AG04450 (cell line): ENCODE measurements at regions not wholly inside any gene's neighbourhood (a gene's known extent, or its start where the extent isn't known, plus 50 kb on each side); places are given as distances from the start of the nearest gene placed in this dataset.

Experiments
- CTCF ChIA-PET: fragments of 300-600, 350-600 bp; formaldehyde crosslinking; extraction: SDS; loops from one replicate; lab custom pipeline; 2022; ENCODE audit warnings: antibody characterized with exemption, inconsistent platforms; lab: Charles Lee
- POLR2A ChIA-PET: fragments of 350-600 bp; formaldehyde crosslinking; extraction: SDS; loops from one replicate; lab custom pipeline; 2021; ENCODE audit warnings: antibody characterized with exemption, inconsistent platforms; lab: Yijun Ruan, JAX
- DNase-seq: peaks from one replicate; pipeline ENCODE4 v3.0.0-alpha.2; 2011; ENCODE audit warnings: low read depth, low spot score
- H3K27ac ChIP-seq: one replicate; pipeline ENCODE4 v1.5.1; 2012; ENCODE audit warnings: low read depth, low read length, control low read depth
- H3K27me3 ChIP-seq: one replicate; pipeline ENCODE4 v1.6.0; 2012; ENCODE audit warnings: low read length; ENCODE audit not compliant: control insufficient read depth, insufficient read depth
- H3K4me3 ChIP-seq: 2 replicates; pipeline ENCODE4 v1.5.1; 2011; ENCODE audit warnings: mild to moderate bottlenecking, low read depth, low read length, control low read depth
- H3K9me3 ChIP-seq: 2 replicates; pipeline ENCODE4 v1.5.1; 2012; ENCODE audit warnings: low read length; ENCODE audit not compliant: control insufficient read depth, insufficient read depth
- CTCF ChIP-seq: IDR thresholded peaks from 2 replicates; pipeline ENCODE4 v1.5.1; 2011; ENCODE audit warnings: low read depth, low read length, control low read depth, inconsistent platforms

- no peak overlapping the region for H3K27ac ChIP-seq
- TF ChIP-seq CTCF: no peak
- DNase-seq: no peak
- CTCF ChIA-PET: no interaction called here
- no peaks in the 10 kb centered on the region for H3K27me3 ChIP-seq
- H3K9me3 ChIP-seq: peaks cover 10% of the 10 kb centered on the region
- H3K4me3 ChIP-seq: no peak overlapping the region
- POLR2A ChIA-PET: no interaction called here
Measured at GRCh38 chr5:4571248-4571948, 568.7 kb upstream of the ADAMTS16 start.

- Histone ChIP-seq H3K27me3 (no peaks in the 10 kb centered on the region), H3K9me3 (peaks cover 15% of the 10 kb centered on the region), H3K27ac (no peak overlapping the region), H3K4me3 (no peak overlapping the region)
- no peak for DNase-seq
- TF ChIP-seq CTCF: no peak
- ChIA-PET CTCF (no interaction called here), POLR2A (no interaction called here)
Measured at GRCh38 chr5:4572311-4573100, 567.6 kb upstream of the ADAMTS16 start.

GRCh38 chr5:4575608-4576007, 564.5 kb upstream of the ADAMTS16 start:
- no peak overlapping the region for H3K4me3 ChIP-seq
- DNase-seq: no peak
- ChIA-PET CTCF (no interaction called here), POLR2A (no interaction called here)
- H3K27ac ChIP-seq: no peak overlapping the region
- peaks cover 32% of the 10 kb centered on the region for H3K9me3 ChIP-seq
- H3K27me3 ChIP-seq: no peaks in the 10 kb centered on the region
- no peak for TF ChIP-seq CTCF

GRCh38 chr5:4576161-4576748, 563.9 kb upstream of the ADAMTS16 start:
- Histone ChIP-seq H3K27me3 (no peaks in the 10 kb centered on the region), H3K27ac (no peak overlapping the region), H3K4me3 (no peak overlapping the region), H3K9me3 (peaks cover 38% of the 10 kb centered on the region)
- CTCF ChIA-PET: no interaction called here
- no peak for DNase-seq
- no peak for TF ChIP-seq CTCF
- POLR2A ChIA-PET: no interaction called here

- CTCF ChIA-PET: no interaction called here
- POLR2A ChIA-PET: no interaction called here
- Histone ChIP-seq H3K9me3 (peaks cover 44% of the 10 kb centered on the region), H3K4me3 (no peak overlapping the region), H3K27ac (no peak overlapping the region), H3K27me3 (no peaks in the 10 kb centered on the region)
- no peak for DNase-seq
- no peak for TF ChIP-seq CTCF
Measured at GRCh38 chr5:4576908-4577307, 563.2 kb upstream of the ADAMTS16 start.
